H1 (cell line): ENCODE measurements at regions not wholly inside any gene's neighbourhood (a gene's known extent, or its start where the extent isn't known, plus 50 kb on each side); places are given as distances from the start of the nearest gene placed in this dataset.

Source experiments
- CTCF ChIA-PET: fragments of 300-600 bp; sonication (Branson Sonifier 250); formaldehyde crosslinking; loops from one replicate; lab custom pipeline; 2021; ENCODE audit not compliant: partially characterized antibody; lab: Charles Lee
- POLR2A ChIA-PET: fragments of 300-600 bp; sonication (Branson Sonifier 250); formaldehyde crosslinking; loops from one replicate; lab custom pipeline; 2021; ENCODE audit warnings: inconsistent platforms; ENCODE audit not compliant: partially characterized antibody; lab: Charles Lee
- DNase-seq, 2 experiments: peaks; one replicate each; pipeline versions ENCODE4 v3.0.0 to v3.0.0-alpha.2; 2010 to 2022; ENCODE audit warnings: low spot score in 2 of 2, low read depth in 1 of 2, mixed read lengths in 1 of 2
- FAIRE-seq: peaks from 2 replicates; lab custom pipeline; 2011; peaks lifted over from hg19 to GRCh38; lab: Jason Lieb, UNC
- H2AFZ ChIP-seq: 2 replicates; pipeline ENCODE4 v1.8.1; 2012; ENCODE audit warnings: low read length, inconsistent platforms
- H2AK5ac ChIP-seq: 2 replicates; pipeline ENCODE4 v1.6.1; 2013; ENCODE audit warnings: low read depth, low read length
- H2BK120ac ChIP-seq: replicated peaks from 2 replicates; pipeline ENCODE3; 2013; ENCODE audit warnings: low read depth, low read length, inconsistent platforms
- H2BK12ac ChIP-seq: 2 replicates; pipeline ENCODE4 v1.6.1; 2013; ENCODE audit warnings: low read depth, low read length
- H2BK15ac ChIP-seq: 2 replicates; pipeline ENCODE4 v1.6.1; 2013; ENCODE audit warnings: low read length
- H2BK20ac ChIP-seq: 2 replicates; pipeline ENCODE4 v1.6.1; 2013; ENCODE audit warnings: low read length
- H2BK5ac ChIP-seq: 2 replicates; pipeline ENCODE4 v1.6.1; 2013; ENCODE audit warnings: low read depth, low read length
- H3K14ac ChIP-seq: 2 replicates; pipeline ENCODE4 v1.6.1; 2013; ENCODE audit warnings: inconsistent platforms; ENCODE audit not compliant: insufficient read length
- H3K18ac ChIP-seq: 2 replicates; pipeline ENCODE4 v1.6.1; 2013; ENCODE audit warnings: low read length; ENCODE audit errors: extremely low read depth
- H3K23ac ChIP-seq: 2 replicates; pipeline ENCODE4 v1.6.1; 2013; ENCODE audit warnings: inconsistent platforms; ENCODE audit not compliant: insufficient read length
- H3K23me2 ChIP-seq: 2 replicates; pipeline ENCODE4 v1.6.1; 2013; ENCODE audit warnings: low read depth, low read length
- H3K27ac ChIP-seq: 2 replicates; pipeline ENCODE4 v1.6.1; 2011; ENCODE audit warnings: low read depth, low read length, inconsistent platforms
- H3K27me3 ChIP-seq, 4 experiments: replicated peaks in 1 of 4; 1 replicate in 1 of 4; 2 replicates in 3 of 4; pipeline versions ENCODE4 v1.6.1 to v1.8.1; 2011 to 2013; ENCODE audit warnings: low read length in 3 of 4, mild to moderate bottlenecking in 3 of 4, inconsistent platforms in 2 of 4, mixed read lengths in 2 of 4, moderate library complexity in 1 of 4; ENCODE audit not compliant: control insufficient read depth in 3 of 4, insufficient read depth in 3 of 4; ENCODE audit errors: extremely low read depth in 1 of 4
- H3K36me3 ChIP-seq, 4 experiments: 2 replicates each; pipeline versions ENCODE4 v1.6.1 to v1.8.1; 2011 to 2013; ENCODE audit warnings: mild to moderate bottlenecking in 4 of 4, low read length in 3 of 4, moderate library complexity in 2 of 4, control low read depth in 1 of 4, inconsistent platforms in 1 of 4; ENCODE audit not compliant: insufficient read depth in 4 of 4, control insufficient read depth in 2 of 4
- H3K4ac ChIP-seq: replicated peaks from 2 replicates; pipeline ENCODE3; 2013; ENCODE audit warnings: low read length, low read depth, mixed read lengths, inconsistent platforms; ENCODE audit not compliant: insufficient read length
- H3K4me1 ChIP-seq, 4 experiments: replicated peaks in 1 of 4; 1 replicate in 1 of 4; 2 replicates in 3 of 4; pipeline versions ENCODE4 v1.6.1 to v1.8.1; 2011 to 2013; ENCODE audit warnings: low read length in 3 of 4, inconsistent platforms in 2 of 4, mixed read lengths in 1 of 4; ENCODE audit not compliant: insufficient read depth in 4 of 4, control insufficient read depth in 3 of 4
- H3K4me2 ChIP-seq, 2 experiments: 2 replicates each; pipeline versions ENCODE4 v1.6.1 to v1.8.1; 2011 to 2013; ENCODE audit warnings: low read depth in 2 of 2, low read length in 2 of 2, control low read depth in 1 of 2, inconsistent platforms in 1 of 2, mild to moderate bottlenecking in 1 of 2; ENCODE audit not compliant: insufficient read depth in 1 of 2
- H3K4me3 ChIP-seq, 4 experiments: fragments of 200-600, 300-600 bp in 1 of 4; sonication (generic), shearing (Covaris generic), sonication (Bioruptor Twin) in 1 of 4; 2 replicates each; pipeline versions ENCODE4 v1.5.1 to v1.8.1; 2011 to 2016; ENCODE audit warnings: low read length in 4 of 4, low read depth in 3 of 4, control low read depth in 2 of 4, inconsistent platforms in 2 of 4, mild to moderate bottlenecking in 2 of 4, mixed read lengths in 1 of 4, moderate library complexity in 1 of 4; ENCODE audit not compliant: insufficient read depth in 2 of 4; ENCODE audit errors: extremely low read depth in 1 of 4
- H3K56ac ChIP-seq: replicated peaks from 2 replicates; pipeline ENCODE3; 2013; ENCODE audit warnings: low read depth, mild to moderate bottlenecking, mixed read lengths, low read length, inconsistent platforms; ENCODE audit not compliant: insufficient read length
- H3K79me1 ChIP-seq: 2 replicates; pipeline ENCODE4 v1.6.1; 2013; ENCODE audit warnings: low read depth, low read length, control low read depth
- H3K79me2 ChIP-seq, 2 experiments: 2 replicates each; pipeline versions ENCODE4 v1.6.1 to v1.8.1; 2012 to 2013; ENCODE audit warnings: low read length in 2 of 2, mild to moderate bottlenecking in 2 of 2, inconsistent platforms in 1 of 2; ENCODE audit not compliant: insufficient read depth in 2 of 2, control insufficient read depth in 1 of 2
- H3K9ac ChIP-seq, 4 experiments: replicated peaks in 1 of 4; 1 replicate in 1 of 4; 2 replicates in 3 of 4; pipeline versions ENCODE4 v1.6.1 to v1.8.1; 2011 to 2013; ENCODE audit warnings: low read depth in 3 of 4, low read length in 3 of 4, control low read depth in 2 of 4, mild to moderate bottlenecking in 2 of 4, moderate library complexity in 2 of 4, inconsistent platforms in 1 of 4; ENCODE audit errors: extremely low read depth in 1 of 4
- H3K9me3 ChIP-seq, 2 experiments: 2 replicates each; pipeline versions ENCODE4 v1.6.1 to v1.8.1; 2012 to 2013; ENCODE audit warnings: mild to moderate bottlenecking in 2 of 2, moderate library complexity in 2 of 2, control low read depth in 1 of 2, inconsistent platforms in 1 of 2, low read depth in 1 of 2, low read length in 1 of 2, mixed read lengths in 1 of 2; ENCODE audit not compliant: insufficient read depth in 2 of 2
- H4K20me1 ChIP-seq, 2 experiments: replicated peaks in 1 of 2; 2 replicates each; pipeline versions ENCODE3 to v1.8.1; 2011 to 2013; ENCODE audit warnings: inconsistent platforms in 2 of 2, low read length in 2 of 2, mild to moderate bottlenecking in 1 of 2; ENCODE audit not compliant: insufficient read depth in 2 of 2, control insufficient read depth in 1 of 2
- H4K5ac ChIP-seq: 2 replicates; pipeline ENCODE4 v1.6.1; 2013; ENCODE audit warnings: low read length, low read depth, mixed read lengths, inconsistent platforms; ENCODE audit not compliant: insufficient read length
- H4K8ac ChIP-seq: 2 replicates; pipeline ENCODE4 v1.8.0; 2013; ENCODE audit warnings: mild to moderate bottlenecking, moderate library complexity, low read length, inconsistent platforms; ENCODE audit not compliant: insufficient read depth; ENCODE audit errors: extremely low read depth
- H4K91ac ChIP-seq: replicated peaks from 2 replicates; pipeline ENCODE3; 2013; ENCODE audit warnings: low read length, mixed read lengths, inconsistent platforms; ENCODE audit not compliant: insufficient read length
- ASH2L ChIP-seq: fragments of 200-600, 300-600 bp; sonication (generic); IDR thresholded peaks from one replicate; pipeline ENCODE4 v1.7.1; 2017; ENCODE audit warnings: low read length
- BRCA1 ChIP-seq: IDR thresholded peaks from 2 replicates; pipeline ENCODE4 v1.6.1; 2012; ENCODE audit warnings: low read depth, low read length, improper control_type of control experiment
- JUN ChIP-seq: IDR thresholded peaks from 2 replicates; pipeline ENCODE4 v1.6.1; 2011; ENCODE audit warnings: low read depth, mild to moderate bottlenecking, improper control_type of control experiment, low read length
- MAFK ChIP-seq: IDR thresholded peaks from 2 replicates; pipeline ENCODE4 v1.6.1; 2012; ENCODE audit warnings: low read depth, mild to moderate bottlenecking, improper control_type of control experiment, low read length
- POLR2AphosphoS5 ChIP-seq: IDR thresholded peaks from 2 replicates; pipeline ENCODE4 v1.6.1; 2011; ENCODE audit warnings: low read depth, low read length
- POU5F1 ChIP-seq: IDR thresholded peaks from 2 replicates; pipeline ENCODE4 v1.6.1; 2011; ENCODE audit warnings: low read depth, mild to moderate bottlenecking, low read length, moderate library complexity
- SAP30 ChIP-seq: fragments of 300-600 bp; sonication (generic); IDR thresholded peaks from 2 replicates; pipeline ENCODE4 v1.7.1; 2012; ENCODE audit warnings: low read length, moderate library complexity, mild to moderate bottlenecking, inconsistent platforms; ENCODE audit not compliant: insufficient read depth, insufficient replicate concordance
- SIX5 ChIP-seq: IDR thresholded peaks from 2 replicates; pipeline ENCODE4 v1.6.1; 2011; ENCODE audit warnings: mild to moderate bottlenecking, low read depth, low read length
- SP4 ChIP-seq: IDR thresholded peaks from 2 replicates; pipeline ENCODE4 v1.6.1; 2012; ENCODE audit warnings: low read length, inconsistent platforms
- SRF ChIP-seq: IDR thresholded peaks from 2 replicates; pipeline ENCODE4 v1.6.1; 2011; ENCODE audit warnings: mild to moderate bottlenecking, low read depth, low read length, moderate library complexity
- TAF1 ChIP-seq: IDR thresholded peaks from 2 replicates; pipeline ENCODE4 v1.6.1; 2011; ENCODE audit warnings: mild to moderate bottlenecking, low read depth, low read length
- TAF7 ChIP-seq: optimal IDR thresholded peaks from 2 replicates; pipeline ENCODE3; 2011; ENCODE audit warnings: low read depth, mild to moderate bottlenecking, inconsistent platforms, low read length, moderate library complexity, borderline replicate concordance
- WGBS, 2 experiments: shearing (Covaris generic) in 1 of 2; methylation state at CpG; one replicate each; pipeline versions ENCODE4 v1.1.6 to v1.1.7; 2013 to 2015; ENCODE audit warnings: low lambda C conversion rate in 2 of 2, mixed read lengths in 2 of 2, inconsistent platforms in 1 of 2, low coverage in 1 of 2, missing lambda C conversion rate in 1 of 2; ENCODE audit not compliant: insufficient replicate concordance in 2 of 2, insufficient coverage in 1 of 2, insufficient read length in 1 of 2; ENCODE audit errors: extremely low coverage in 1 of 2, missing lambda C conversion rate in 1 of 2; 5-methylcytosine and 5-hydroxymethylcytosine counted together

- H3K4me3 ChIP-seq, result no peak overlapping the region
- no peak overlapping the region for H3K4ac ChIP-seq
- no peak overlapping the region for H3K18ac ChIP-seq
- CTCF ChIA-PET, result no interaction called here
- no peaks in the 10 kb centered on the region for H3K36me3 ChIP-seq
- H2BK5ac ChIP-seq, result no peak overlapping the region
- no peak overlapping the region for H2AK5ac ChIP-seq
- no peak for TF ChIP-seq SIX5
- no peak for TF ChIP-seq BRCA1
- TF ChIP-seq SAP30, result no peak
- no peak for TF ChIP-seq ASH2L
- TF ChIP-seq JUN, result no peak
- no peak for TF ChIP-seq TAF1
- TF ChIP-seq TAF7, result no peak
- TF ChIP-seq POU5F1, result no peak
- no peak for TF ChIP-seq POLR2AphosphoS5
- no peak for TF ChIP-seq SP4
- no peak for TF ChIP-seq MAFK
- TF ChIP-seq SRF, result no peak
- TF ChIP-seq, all 59 proteins: peak for 0
- no peak overlapping the region for H2BK12ac ChIP-seq
- no peak overlapping the region for H3K9ac ChIP-seq
- H3K23me2 ChIP-seq, result no peaks in the 10 kb centered on the region
- no peaks in the 10 kb centered on the region for H3K79me2 ChIP-seq
- no peaks in the 10 kb centered on the region for H3K79me1 ChIP-seq
- H3K23ac ChIP-seq, result no peak overlapping the region
- H2BK15ac ChIP-seq, result no peak overlapping the region
- 86% methylated on average over 4 of the region's 5 CpGs; no CpG with 5 or more reads in 1 of the 2 experiments for WGBS, 2 experiments
- H3K4me2 ChIP-seq, result no peak overlapping the region
- FAIRE-seq (no peak), DNase-seq (no peak)
- no peaks in the 10 kb centered on the region for H3K4me1 ChIP-seq
- H4K8ac ChIP-seq, result no peak overlapping the region
- no peak overlapping the region for H2BK120ac ChIP-seq
- no peak overlapping the region for H3K27ac ChIP-seq
- H3K9me3 ChIP-seq, result peaks cover 0 to 6% of the 10 kb centered on the region in 2 experiments; a peak in 1 of 4 replicates
- no peak overlapping the region for H3K56ac ChIP-seq
- no peak overlapping the region for H3K14ac ChIP-seq
- no peaks in the 10 kb centered on the region for H3K27me3 ChIP-seq
- POLR2A ChIA-PET, result no interaction called here
- no peak overlapping the region for H4K91ac ChIP-seq
- no peak overlapping the region for H4K5ac ChIP-seq
- no peak overlapping the region for H2AFZ ChIP-seq
- no peaks in the 10 kb centered on the region for H4K20me1 ChIP-seq
- no peak overlapping the region for H2BK20ac ChIP-seq
Measured at GRCh38 chr2:239574054-239574433, 173.2 kb upstream of the HDAC4 start.
